ENCODE measurements at regions not wholly inside any gene's neighbourhood (a gene's known extent, or its start where the extent isn't known, plus 50 kb on each side); places are given as distances from the start of the nearest gene placed in this dataset.

GRCh38 chrX:33339219-33339618 lies 127.9 kb upstream of the DMD start:
- H3K4me1 ChIP-seq = no peaks in the 10 kb centered on the region
- no peaks in the 10 kb centered on the region for H3K36me3 ChIP-seq
- H3K4me3 ChIP-seq = no peak overlapping the region
- intact Hi-C loops (cut with DNase I) = no loop called here
- no peak for TF ChIP-seq POLR2A (IDR thresholded peaks at IDR 0.05)
- TF ChIP-seq CTCF (IDR thresholded peaks at IDR 0.05) = no peak
- no peaks in the 10 kb centered on the region for H3K9me3 ChIP-seq
- peaks cover 0 to 4% of the 10 kb centered on the region in 2 donors for H3K27me3 ChIP-seq
- no peak overlapping the region for H3K27ac ChIP-seq
- DNase-seq (no peak), ATAC-seq (no peak)
- 33% methylated on average over 9 of the region's 9 CpGs for WGBS (ENCODE audit: insufficient coverage, low coverage, low lambda C conversion rate, missing lambda C conversion rate)

- DNase-seq = no peak
- H3K4me3 ChIP-seq = no peak overlapping the region
These were observed 125.4 kb upstream of the DMD start for GRCh38 chrX:33336783-33337182.

GRCh38 chrX:33333271-33333670 lies 121.9 kb upstream of the DMD start:
- ATAC-seq (no peak), DNase-seq (no peak)
- H3K36me3 ChIP-seq = no peaks in the 10 kb centered on the region
- no peaks in the 10 kb centered on the region for H3K4me1 ChIP-seq
- no peaks in the 10 kb centered on the region for H3K9me3 ChIP-seq
- H3K27me3 ChIP-seq = peaks cover 0 to 11% of the 10 kb centered on the region in 2 donors
- intact Hi-C loops (cut with DNase I) = no loop called here
- no peak overlapping the region for H3K27ac ChIP-seq
- no peak for TF ChIP-seq POLR2A (IDR thresholded peaks at IDR 0.05)
- no peak for TF ChIP-seq CTCF (IDR thresholded peaks at IDR 0.05)
- no peak overlapping the region for H3K4me3 ChIP-seq
- WGBS (ENCODE audit: insufficient coverage, low coverage, low lambda C conversion rate, missing lambda C conversion rate) = 29% methylated on average over 2 of the region's 2 CpGs

More at GRCh38 chrX:33336783-33337182, 125.4 kb upstream of the DMD start:
- ATAC-seq = peak in 3 of 4 donors; percentile 45 to 59 (median 58)
- 13% methylated on average over 6 of the region's 6 CpGs for WGBS (ENCODE audit: insufficient coverage, low coverage, low lambda C conversion rate, missing lambda C conversion rate)
- intact Hi-C loops (cut with DNase I) = no loop called here
- TF ChIP-seq POLR2A (IDR thresholded peaks at IDR 0.05) (no peak), CTCF (IDR thresholded peaks at IDR 0.05) (peak; percentile 30 to 49 (median 48))
- H3K4me1 ChIP-seq = no peaks in the 10 kb centered on the region
- no peak overlapping the region for H3K27ac ChIP-seq
- H3K9me3 ChIP-seq = no peaks in the 10 kb centered on the region
- H3K27me3 ChIP-seq = peaks cover 0 to 4% of the 10 kb centered on the region in 2 donors
- H3K36me3 ChIP-seq = no peaks in the 10 kb centered on the region

GRCh38 chrX:33330798-33331197 lies 119.4 kb upstream of the DMD start:
- DNase-seq = no peak
- no peaks in the 10 kb centered on the region for H3K9me3 ChIP-seq
- H3K4me3 ChIP-seq = no peak overlapping the region
- no peaks in the 10 kb centered on the region for H3K4me1 ChIP-seq
- H3K27ac ChIP-seq = no peak overlapping the region
- no peak for TF ChIP-seq POLR2A (IDR thresholded peaks at IDR 0.05)
- TF ChIP-seq CTCF (IDR thresholded peaks at IDR 0.05) = no peak
- intact Hi-C loops (cut with DNase I) = no loop called here
- H3K36me3 ChIP-seq = no peaks in the 10 kb centered on the region
- ATAC-seq = no peak
- peaks cover 0 to 7% of the 10 kb centered on the region in 2 donors for H3K27me3 ChIP-seq
- 36% methylated on average over 3 of the region's 3 CpGs for WGBS (ENCODE audit: insufficient coverage, low coverage, low lambda C conversion rate, missing lambda C conversion rate)

- TF ChIP-seq CTCF (IDR thresholded peaks at IDR 0.05) (no peak), POLR2A (IDR thresholded peaks at IDR 0.05) (no peak)
- Histone ChIP-seq H3K4me3 (no peak overlapping the region), H3K27me3 (peaks cover 0 to under 1% of the 10 kb centered on the region in 2 donors), H3K9me3 (no peaks in the 10 kb centered on the region), H3K36me3 (no peaks in the 10 kb centered on the region), H3K4me1 (no peaks in the 10 kb centered on the region), H3K27ac (no peak overlapping the region)
- intact Hi-C loops (cut with DNase I) = no loop called here
- 36% methylated on average over 2 of the region's 2 CpGs for WGBS (ENCODE audit: insufficient coverage, low coverage, low lambda C conversion rate, missing lambda C conversion rate)
- DNase-seq (no peak), ATAC-seq (no peak)
These were observed 112.8 kb upstream of the DMD start for GRCh38 chrX:33324099-33324498.

All from right lobe of liver (tissue), 6 donors.